ENCODE measurements at regions not wholly inside any gene's neighbourhood (a gene's known extent, or its start where the extent isn't known, plus 50 kb on each side); places are given as distances from the start of the nearest gene placed in this dataset.

- peak; percentile 23 for DNase-seq
Observed at GRCh38 chr10:8438603-8439002, 384.1 kb downstream of the GATA3 start.

DNA sequence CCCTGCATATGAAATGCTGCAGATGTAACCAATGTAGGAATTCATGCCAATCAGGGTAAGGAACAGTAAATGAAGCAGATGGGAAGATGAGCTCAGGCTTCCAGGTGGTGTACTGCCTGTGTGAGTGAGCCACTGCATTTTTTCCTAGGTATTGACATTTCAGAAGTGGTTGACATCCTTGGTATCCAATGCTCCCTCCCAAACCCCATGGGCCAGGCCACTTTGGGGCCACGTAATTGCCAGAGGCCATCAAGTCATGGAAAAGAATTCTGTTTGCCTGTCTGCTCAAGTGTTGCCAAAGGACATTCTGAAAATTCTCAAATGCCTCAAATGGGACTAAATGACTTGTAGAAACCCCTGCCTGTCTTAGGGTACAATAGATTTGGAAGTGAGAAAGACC, 384.6 kb downstream of the GATA3 start:
- no peak for DNase-seq

DNA sequence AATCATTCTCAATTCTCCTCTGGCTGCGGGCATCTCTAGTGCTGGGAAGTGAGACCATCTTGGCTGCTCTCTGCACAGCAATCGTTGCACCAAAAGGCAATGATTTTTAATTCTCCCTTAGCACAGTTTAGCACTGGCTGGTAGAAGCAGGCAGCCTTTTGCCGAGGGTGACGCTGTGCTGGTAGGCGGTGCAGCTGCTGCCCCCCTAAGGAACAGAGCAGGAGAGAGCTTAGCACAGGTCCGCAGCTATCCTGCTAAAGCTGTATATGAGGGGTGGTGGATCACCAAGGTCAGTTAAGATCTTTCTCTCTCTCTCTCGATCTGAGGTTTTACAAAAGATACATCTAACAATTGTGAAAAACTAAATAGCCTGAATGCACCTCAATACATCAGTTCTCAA, 390.1 kb downstream of the GATA3 start:
- DNase-seq = peak; percentile 70

- DNase-seq = no peak
Observed at GRCh38 chr10:8445353-8445752, 390.9 kb downstream of the GATA3 start.

GRCh38 chr10:8449909-8450308, 395.4 kb downstream of the GATA3 start:
- no peak for DNase-seq

GRCh38 chr10:8453587-8453986, 399.1 kb downstream of the GATA3 start:
- DNase-seq = no peak

- DNase-seq = no peak
Observed at GRCh38 chr10:8454357-8454756, 399.9 kb downstream of the GATA3 start.

- DNase-seq = no peak
Observed at GRCh38 chr10:8455181-8455580, 400.7 kb downstream of the GATA3 start.

GRCh38 chr10:8456386-8456785, 401.9 kb downstream of the GATA3 start:
- DNase-seq = no peak

GRCh38 chr10:8460626-8461025, 406.1 kb downstream of the GATA3 start:
- no peak for DNase-seq

DNA sequence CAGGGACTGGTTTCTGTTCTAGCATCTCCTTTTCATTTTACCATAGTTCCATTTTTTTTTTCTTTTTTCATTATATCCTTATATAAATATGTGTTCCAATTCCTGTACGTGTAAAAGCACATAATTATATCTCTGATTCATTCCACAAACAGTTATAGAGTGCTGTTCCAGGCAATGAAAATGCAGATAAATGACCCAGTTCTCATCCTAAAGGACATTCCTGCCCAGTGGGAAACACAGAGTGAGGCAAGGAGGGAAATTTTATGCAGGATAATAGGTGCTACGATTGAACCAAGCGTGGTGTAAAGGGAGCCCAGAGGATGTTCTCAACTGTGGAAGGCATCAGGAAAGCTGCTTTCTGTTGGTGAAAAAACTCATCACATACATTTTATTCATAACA, 408.1 kb downstream of the GATA3 start:
- DNase-seq = no peak

- DNase-seq = no peak
Observed at GRCh38 chr10:8463853-8464252, 409.4 kb downstream of the GATA3 start.

DNA sequence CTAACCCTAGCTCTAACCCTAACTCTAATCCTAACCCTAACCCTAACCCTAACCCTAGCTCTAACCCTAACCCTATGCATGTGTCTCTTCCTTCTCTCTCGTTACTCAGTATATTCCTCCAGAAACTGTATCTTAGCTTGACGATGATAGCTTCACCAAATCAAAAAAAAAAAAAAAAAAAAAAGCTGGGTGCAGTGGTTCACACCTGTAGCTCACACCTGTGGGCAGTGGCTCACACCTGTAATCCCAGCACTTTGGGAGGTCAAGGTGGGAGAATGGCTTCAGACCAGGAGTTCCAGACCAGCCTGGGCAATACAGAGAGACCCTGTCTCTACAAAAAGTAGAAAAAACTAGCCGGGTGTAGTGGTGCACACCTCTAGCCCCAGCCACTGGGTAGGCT, 414.0 kb downstream of the GATA3 start:
- DNase-seq = no peak

GRCh38 chr10:8473205-8473604, 418.7 kb downstream of the GATA3 start:
- DNase-seq = peak; percentile 41

DNA sequence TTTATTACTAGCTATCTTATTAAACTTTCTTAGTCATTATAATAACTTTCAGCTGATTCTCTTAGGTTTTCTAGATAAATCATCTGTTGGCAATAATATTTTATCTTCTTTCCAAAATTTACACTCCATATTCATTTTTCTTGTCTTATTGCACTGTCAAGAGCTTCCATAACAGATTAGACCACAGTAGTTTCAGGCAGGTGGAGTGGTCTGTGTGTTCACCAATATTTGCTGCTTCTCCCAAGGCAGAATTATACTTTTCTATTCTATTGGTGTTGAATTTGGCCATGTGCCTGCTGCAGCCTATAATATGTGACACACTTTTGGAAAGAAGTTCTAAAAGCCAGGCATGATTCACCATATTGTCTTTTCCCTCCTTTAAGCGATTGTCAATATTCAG, 422.8 kb downstream of the GATA3 start:
- no peak for DNase-seq

DNA sequence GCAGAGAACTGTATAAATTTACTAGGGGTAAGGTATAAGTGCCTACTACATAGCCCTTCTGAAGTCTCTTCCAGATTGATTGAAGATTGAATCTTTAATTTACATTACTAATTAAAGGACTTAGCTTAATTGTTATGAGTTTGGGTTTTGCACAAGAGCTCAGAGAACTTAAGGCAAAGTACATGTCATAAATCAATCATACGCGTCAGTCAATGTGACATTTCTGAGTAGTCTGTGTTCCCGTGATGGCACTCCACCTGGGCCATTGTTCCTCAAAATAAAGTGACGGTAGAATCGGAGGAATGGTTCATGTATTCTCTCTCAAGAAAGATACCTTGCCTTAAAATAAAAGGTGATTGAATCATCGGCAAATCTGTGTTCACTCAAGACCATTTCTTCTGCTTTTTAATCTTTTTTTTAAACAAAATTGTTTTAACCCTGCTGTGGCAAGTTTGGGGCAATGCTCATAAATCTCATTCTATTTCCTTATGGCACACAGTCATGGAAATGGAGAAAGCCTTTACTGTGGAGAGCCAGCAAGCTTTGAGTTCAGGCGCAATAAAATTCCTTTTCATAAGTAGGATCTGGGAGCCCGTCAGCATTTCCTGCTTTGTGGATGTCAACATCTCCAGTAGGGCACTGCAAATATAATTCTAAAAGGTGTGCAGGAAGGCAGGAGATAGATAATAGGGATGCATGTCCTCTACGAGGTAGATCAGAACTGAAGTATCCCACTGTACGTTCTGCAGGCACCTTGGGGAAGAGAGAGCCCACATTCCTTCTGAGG, 427.4 kb downstream of the GATA3 start:
- no peak for DNase-seq

- no peak for DNase-seq
Observed at GRCh38 chr10:8485032-8485431, 430.5 kb downstream of the GATA3 start.

GRCh38 chr10:8487346-8487745, 432.9 kb downstream of the GATA3 start:
- DNase-seq = no peak

DNA sequence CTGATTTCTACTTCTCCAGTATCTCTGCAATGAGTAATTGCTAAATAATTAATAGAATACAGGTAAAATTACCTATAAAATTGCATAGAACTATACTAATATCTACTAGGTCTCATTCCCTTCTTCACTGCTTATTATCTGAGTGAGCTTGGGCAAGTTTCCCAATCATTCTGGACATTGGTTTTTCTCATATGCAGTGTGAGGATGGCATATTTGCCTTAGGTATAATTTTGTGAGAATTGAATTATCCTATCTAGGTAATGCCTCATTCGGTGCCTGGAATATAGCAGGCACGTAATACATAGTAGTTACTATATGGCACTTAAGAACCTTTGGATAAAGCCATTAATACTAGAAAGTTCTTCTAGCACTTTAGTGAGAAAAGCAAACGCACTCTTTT, 434.7 kb downstream of the GATA3 start:
- DNase-seq = no peak

DNA sequence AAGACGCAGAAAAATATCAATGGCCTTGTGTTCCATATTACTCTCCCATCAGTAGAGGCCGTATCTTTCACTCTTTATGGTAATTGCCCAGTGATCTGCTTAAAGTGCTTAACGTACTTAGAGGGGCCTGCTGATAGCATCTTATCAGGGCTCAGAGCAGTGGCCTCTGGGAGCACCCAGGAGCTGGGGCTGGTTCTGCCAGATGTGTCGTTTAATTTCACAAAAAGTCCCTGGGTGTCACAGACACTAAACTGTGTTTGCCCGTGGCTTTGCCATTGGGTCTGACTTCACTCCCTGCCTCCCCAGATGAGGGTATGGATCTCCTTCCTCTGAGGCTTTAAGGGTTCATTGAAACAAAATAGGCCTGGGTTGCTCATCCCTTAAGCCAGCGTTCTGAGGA, 435.3 kb downstream of the GATA3 start:
- DNase-seq = no peak

GRCh38 chr10:8498290-8498689, 443.8 kb downstream of the GATA3 start:
- no peak for DNase-seq

GRCh38 chr10:8498881-8499280, 444.4 kb downstream of the GATA3 start:
- no peak for DNase-seq

DNA sequence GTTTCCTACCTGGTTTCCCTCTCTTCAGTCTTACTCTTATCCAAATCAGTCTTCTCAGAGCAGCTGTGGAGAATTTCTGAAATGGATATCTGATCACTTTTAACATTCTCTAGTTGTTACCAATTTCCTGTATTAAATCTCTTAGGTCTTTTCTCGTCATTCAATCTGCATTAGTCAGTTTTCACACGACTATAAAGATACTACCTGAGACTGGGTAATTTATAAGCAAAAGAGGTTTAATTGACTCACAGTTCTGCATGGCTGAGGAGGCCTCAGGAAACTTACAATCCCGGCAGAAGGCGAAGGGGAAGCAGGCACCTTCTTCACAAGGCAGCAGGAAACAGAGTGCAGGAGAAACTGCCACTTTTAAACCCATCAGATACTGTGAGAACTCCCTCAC, 444.8 kb downstream of the GATA3 start:
- DNase-seq = no peak

GRCh38 chr10:8499752-8500390, 445.4 kb downstream of the GATA3 start:
- no peak for DNase-seq

DNA sequence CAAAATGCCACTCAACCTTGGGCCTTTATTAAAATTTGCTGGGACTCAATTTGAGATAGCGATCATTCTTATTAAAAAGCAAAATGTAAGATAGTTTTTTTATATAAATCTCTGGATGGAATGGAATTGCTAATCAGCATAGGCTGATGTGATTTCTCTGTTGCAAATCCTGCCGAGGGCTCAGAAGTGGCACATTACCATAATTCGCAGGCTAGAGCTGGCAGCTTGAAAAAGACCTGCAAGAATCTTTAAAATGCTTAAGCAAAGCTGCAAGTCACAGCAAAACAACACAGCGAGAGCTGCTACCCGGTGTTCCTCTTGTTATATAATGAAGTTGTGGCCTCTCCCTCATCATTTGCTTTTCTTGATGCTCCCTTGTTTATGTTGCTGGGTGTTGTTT, 448.1 kb downstream of the GATA3 start:
- no peak for DNase-seq

Data from CD4-positive, alpha-beta T cell treated with Interleukin-17A for 4 hours (primary cell).